ENCODE measurements at regions not wholly inside any gene's neighbourhood (a gene's known extent, or its start where the extent isn't known, plus 50 kb on each side); places are given as distances from the start of the nearest gene placed in this dataset.
"Not testable (repeated sequence)": the region's sequence is repeated elsewhere in the genome, so short reads cannot be mapped to it uniquely, and the experiment has no call there.

DNA sequence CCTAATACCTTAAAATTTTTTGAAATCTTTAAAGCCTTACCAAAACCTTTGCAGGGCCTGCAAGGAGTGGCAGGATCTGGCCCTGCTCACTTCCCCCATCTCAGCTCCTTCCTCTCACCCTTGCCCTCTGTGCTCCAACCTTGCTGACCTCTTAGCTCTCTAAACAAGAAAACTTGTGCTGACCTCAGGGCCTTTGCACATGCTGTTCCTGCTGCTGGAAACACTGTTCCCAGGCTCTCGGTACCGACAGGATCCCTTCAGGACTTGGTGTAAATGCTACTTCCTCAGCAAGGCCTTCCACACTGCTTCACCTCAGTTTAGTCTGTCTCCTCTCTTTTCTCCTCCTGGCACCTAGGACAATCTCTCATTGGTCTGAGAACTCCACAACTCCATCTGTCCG lies 155.4 kb upstream of the IQSEC1 start:
- peaks cover 0 to 4% of the 10 kb centered on the region in 2 donors for H3K4me1 ChIP-seq (ENCODE audit: control insufficient read depth in 2 of 2, insufficient read depth in 2 of 2, low read length in 1 of 2)
- H3K27ac ChIP-seq (ENCODE audit: low read depth in 2 of 2, low read length in 1 of 2), result no peak overlapping the region
- H3K27me3 ChIP-seq (ENCODE audit: control insufficient read depth in 1 of 2, insufficient read depth in 2 of 2, low read length in 2 of 2), result no peaks in the 10 kb centered on the region
- no peaks in the 10 kb centered on the region for H3K9me3 ChIP-seq (ENCODE audit: control insufficient read depth in 2 of 2, insufficient read depth in 1 of 2, low read depth in 1 of 2, low read length in 1 of 2)
- WGBS, 2 donors, result 85 to 91% methylated on average over 3 of the region's 3 CpGs
- H3K4me3 ChIP-seq (ENCODE audit: low read depth in 1 of 2, low read length in 2 of 2), result no peak overlapping the region
- no peaks in the 10 kb centered on the region for H3K36me3 ChIP-seq (ENCODE audit: control insufficient read depth in 2 of 2, insufficient read depth in 2 of 2, low read length in 1 of 2)

DNA sequence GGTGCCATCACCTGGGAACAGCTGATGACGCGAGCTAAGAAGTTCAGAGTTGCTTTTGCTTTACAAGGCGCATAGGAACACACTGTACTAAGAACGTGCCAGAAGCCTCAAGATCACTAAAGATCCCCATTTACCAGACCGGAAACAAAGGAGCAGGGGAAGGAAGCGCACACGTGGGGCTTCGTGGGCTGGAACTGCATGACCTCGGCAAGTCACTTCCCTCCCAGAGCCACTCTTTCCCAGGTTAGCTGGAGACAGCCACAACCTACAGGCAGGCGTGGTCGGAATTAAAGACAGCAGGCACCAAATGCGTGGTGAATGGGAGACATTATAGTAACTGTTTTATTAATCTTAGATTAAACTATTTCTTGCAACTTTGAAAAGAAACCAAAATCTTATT lies 154.9 kb upstream of the IQSEC1 start:
- not testable (repeated sequence) for H3K27me3 ChIP-seq (ENCODE audit: control insufficient read depth in 1 of 2, insufficient read depth in 2 of 2, low read length in 2 of 2); H3K27ac ChIP-seq (ENCODE audit: low read depth in 2 of 2, low read length in 1 of 2); H3K36me3 ChIP-seq (ENCODE audit: control insufficient read depth in 2 of 2, insufficient read depth in 2 of 2, low read length in 1 of 2); H3K4me3 ChIP-seq (ENCODE audit: low read depth in 1 of 2, low read length in 2 of 2); H3K4me1 ChIP-seq (ENCODE audit: control insufficient read depth in 2 of 2, insufficient read depth in 2 of 2, low read length in 1 of 2); H3K9me3 ChIP-seq (ENCODE audit: control insufficient read depth in 2 of 2, insufficient read depth in 1 of 2, low read depth in 1 of 2, low read length in 1 of 2)
- 81 to 86% methylated on average over 12 of the region's 12 CpGs for WGBS, 2 donors

DNA sequence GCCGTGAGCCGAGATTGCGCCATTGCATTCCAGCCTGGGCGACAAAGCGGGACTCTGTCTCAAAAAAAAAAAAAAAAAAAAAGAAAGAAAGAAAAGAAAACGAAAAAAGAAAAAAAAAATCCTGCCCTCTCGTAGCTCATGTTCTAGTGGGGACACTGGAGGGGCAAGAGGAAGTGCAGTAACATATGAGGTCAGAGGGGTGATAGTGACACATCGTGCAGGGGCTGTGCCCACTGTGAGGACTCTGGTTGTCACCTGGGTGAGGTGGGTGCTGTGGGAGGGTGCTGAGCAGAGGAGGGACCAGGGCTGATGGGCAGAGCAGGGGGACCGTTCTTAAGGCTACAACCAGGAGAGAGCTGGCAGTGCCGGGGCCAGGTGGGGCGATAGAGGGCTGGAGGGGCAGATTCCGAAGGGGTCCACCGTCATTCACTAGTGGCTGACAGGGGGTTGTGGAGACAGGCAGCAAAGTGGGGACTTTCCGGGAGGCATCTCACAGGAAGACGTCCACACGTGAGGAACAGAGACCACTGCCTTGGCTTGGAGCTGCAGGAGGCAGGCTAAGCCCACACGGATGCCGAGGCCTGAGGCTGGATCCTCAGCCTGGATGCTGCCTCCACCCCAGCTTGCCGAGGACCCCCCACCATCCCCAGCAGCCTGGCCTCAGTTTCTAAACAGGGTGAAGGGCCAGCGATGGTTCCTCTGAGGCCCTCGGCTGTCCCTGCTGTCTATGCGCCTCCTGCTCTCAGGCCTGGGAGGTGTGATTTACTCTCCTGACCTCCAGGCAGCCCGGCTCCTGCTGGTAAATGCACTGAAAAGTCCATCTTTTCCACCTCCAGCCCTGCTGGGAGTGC lies 154.3 kb upstream of the IQSEC1 start:
- Histone ChIP-seq H3K27me3 (ENCODE audit: control insufficient read depth in 1 of 2, insufficient read depth in 2 of 2, low read length in 2 of 2) (no peaks in the 10 kb centered on the region), H3K27ac (ENCODE audit: low read depth in 2 of 2, low read length in 1 of 2) (no peak overlapping the region), H3K4me3 (ENCODE audit: low read depth in 1 of 2, low read length in 2 of 2) (no peak overlapping the region), H3K36me3 (ENCODE audit: control insufficient read depth in 2 of 2, insufficient read depth in 2 of 2, low read length in 1 of 2) (no peaks in the 10 kb centered on the region), H3K9me3 (ENCODE audit: control insufficient read depth in 2 of 2, insufficient read depth in 1 of 2, low read depth in 1 of 2, low read length in 1 of 2) (no peaks in the 10 kb centered on the region), H3K4me1 (ENCODE audit: control insufficient read depth in 2 of 2, insufficient read depth in 2 of 2, low read length in 1 of 2) (peaks cover 0 to 4% of the 10 kb centered on the region in 2 donors)
- WGBS, 2 donors, result 86 to 91% methylated on average over 23 of the region's 23 CpGs

DNA sequence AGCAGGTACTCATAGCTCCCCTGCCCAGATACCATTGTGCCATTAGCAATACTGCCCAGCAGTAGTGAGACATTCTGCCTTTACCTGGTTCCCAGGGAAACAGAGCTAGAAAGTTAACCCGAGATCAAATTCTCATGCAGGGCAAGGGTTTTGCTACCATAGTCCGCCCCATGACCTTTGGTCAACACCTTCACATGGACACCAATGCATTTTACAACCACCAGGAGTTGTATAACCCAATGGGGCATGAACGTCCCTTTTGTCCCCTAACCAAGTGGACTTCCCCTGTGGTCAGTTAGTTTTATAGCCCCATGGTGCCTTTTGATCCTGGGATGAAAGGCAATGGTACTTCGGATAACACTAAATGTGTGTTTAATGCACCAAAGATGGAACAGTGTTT lies 151.7 kb upstream of the IQSEC1 start:
- no peaks in the 10 kb centered on the region for H3K4me1 ChIP-seq (ENCODE audit: control insufficient read depth in 2 of 2, insufficient read depth in 2 of 2, low read length in 1 of 2)
- H3K9me3 ChIP-seq (ENCODE audit: control insufficient read depth in 2 of 2, insufficient read depth in 1 of 2, low read depth in 1 of 2, low read length in 1 of 2), result no peaks in the 10 kb centered on the region
- no peaks in the 10 kb centered on the region for H3K36me3 ChIP-seq (ENCODE audit: control insufficient read depth in 2 of 2, insufficient read depth in 2 of 2, low read length in 1 of 2)
- H3K27me3 ChIP-seq (ENCODE audit: control insufficient read depth in 1 of 2, insufficient read depth in 2 of 2, low read length in 2 of 2), result no peaks in the 10 kb centered on the region
- H3K27ac ChIP-seq (ENCODE audit: low read depth in 2 of 2, low read length in 1 of 2), result no peak overlapping the region
- H3K4me3 ChIP-seq (ENCODE audit: low read depth in 1 of 2, low read length in 2 of 2), result no peak overlapping the region
- 85 to 89% methylated on average over 4 of the region's 4 CpGs for WGBS, 2 donors

DNA sequence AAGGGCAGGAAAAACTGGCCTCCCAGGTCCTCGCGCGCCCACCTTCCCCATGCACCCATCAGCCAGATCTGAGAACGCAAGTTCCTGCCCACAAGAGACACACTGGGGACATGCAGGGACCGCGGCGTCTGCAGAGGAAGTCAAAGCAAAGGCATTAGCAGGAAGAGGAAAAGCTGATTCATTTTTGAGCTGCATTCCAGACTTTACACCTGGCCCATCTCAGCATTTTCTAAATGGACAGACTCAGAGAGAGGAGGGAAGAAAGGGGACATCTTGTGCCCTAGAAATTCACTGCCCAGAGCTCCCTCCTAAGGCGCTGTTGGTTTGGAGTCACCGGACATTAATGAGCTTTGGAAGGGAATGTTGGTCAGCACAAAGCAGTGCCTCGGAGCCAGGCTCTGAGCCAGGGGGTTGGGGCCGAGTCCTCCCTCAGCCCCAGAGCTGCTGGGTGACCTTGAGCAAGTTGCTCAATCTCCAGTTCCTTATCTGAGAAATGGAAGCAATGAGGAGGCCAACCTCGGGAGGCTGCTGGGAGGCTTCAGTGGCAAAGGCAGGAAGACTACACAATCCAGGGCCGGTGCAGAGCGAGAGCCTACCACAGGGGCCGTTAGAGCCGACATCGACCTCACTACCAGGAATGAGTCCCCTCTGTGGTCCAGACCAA lies 150.5 kb upstream of the IQSEC1 start:
- Histone ChIP-seq H3K27me3 (ENCODE audit: control insufficient read depth in 1 of 2, insufficient read depth in 2 of 2, low read length in 2 of 2) (no peaks in the 10 kb centered on the region), H3K27ac (ENCODE audit: low read depth in 2 of 2, low read length in 1 of 2) (no peak overlapping the region), H3K9me3 (ENCODE audit: control insufficient read depth in 2 of 2, insufficient read depth in 1 of 2, low read depth in 1 of 2, low read length in 1 of 2) (no peaks in the 10 kb centered on the region), H3K4me1 (ENCODE audit: control insufficient read depth in 2 of 2, insufficient read depth in 2 of 2, low read length in 1 of 2) (no peaks in the 10 kb centered on the region), H3K36me3 (ENCODE audit: control insufficient read depth in 2 of 2, insufficient read depth in 2 of 2, low read length in 1 of 2) (no peaks in the 10 kb centered on the region), H3K4me3 (ENCODE audit: low read depth in 1 of 2, low read length in 2 of 2) (no peak overlapping the region)
- WGBS, 2 donors, result 69 to 77% methylated on average over 17 of the region's 17 CpGs

DNA sequence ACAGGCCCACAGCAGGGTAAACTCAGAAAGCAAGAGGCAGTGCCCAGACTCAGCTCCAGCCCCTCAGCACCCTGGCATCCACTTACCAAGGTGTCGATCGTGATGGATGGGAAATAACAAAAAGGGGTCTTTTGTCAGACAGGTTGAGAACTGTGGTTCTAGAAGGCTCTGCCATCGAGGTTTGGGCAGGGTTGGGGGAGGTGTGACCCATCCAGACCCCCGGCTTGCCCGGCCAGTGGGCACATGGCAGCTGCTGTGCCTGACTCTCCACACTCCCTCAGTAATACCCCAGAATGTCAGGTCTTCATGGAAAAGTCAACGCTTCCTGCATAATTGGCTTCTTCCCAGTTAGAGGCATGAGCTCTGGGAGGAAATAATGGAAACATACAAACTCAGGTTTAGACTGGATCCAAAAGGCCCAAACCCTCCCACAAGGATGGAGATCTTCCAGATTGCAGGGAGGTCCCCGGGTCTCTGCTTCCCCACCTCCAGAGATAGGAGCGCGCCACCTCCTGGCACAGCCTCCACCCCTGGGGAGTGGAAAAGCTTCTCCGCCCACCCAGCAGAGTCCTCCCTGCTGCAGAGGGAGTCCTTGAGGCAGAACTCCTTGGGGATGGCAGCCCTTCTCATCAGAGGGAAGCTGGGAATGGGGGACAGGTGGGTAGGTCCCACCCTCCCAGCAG lies 149.8 kb upstream of the IQSEC1 start:
- no peak overlapping the region for H3K4me3 ChIP-seq (ENCODE audit: low read depth in 1 of 2, low read length in 2 of 2)
- H3K27me3 ChIP-seq (ENCODE audit: control insufficient read depth in 1 of 2, insufficient read depth in 2 of 2, low read length in 2 of 2), result no peaks in the 10 kb centered on the region
- 82 to 86% methylated on average over 10 of the region's 10 CpGs for WGBS, 2 donors
- no peak overlapping the region for H3K27ac ChIP-seq (ENCODE audit: low read depth in 2 of 2, low read length in 1 of 2)
- H3K9me3 ChIP-seq (ENCODE audit: control insufficient read depth in 2 of 2, insufficient read depth in 1 of 2, low read depth in 1 of 2, low read length in 1 of 2), result no peaks in the 10 kb centered on the region
- peaks cover under 1% of the 10 kb centered on the region in 2 donors for H3K4me1 ChIP-seq (ENCODE audit: control insufficient read depth in 2 of 2, insufficient read depth in 2 of 2, low read length in 1 of 2)
- no peaks in the 10 kb centered on the region for H3K36me3 ChIP-seq (ENCODE audit: control insufficient read depth in 2 of 2, insufficient read depth in 2 of 2, low read length in 1 of 2)

DNA sequence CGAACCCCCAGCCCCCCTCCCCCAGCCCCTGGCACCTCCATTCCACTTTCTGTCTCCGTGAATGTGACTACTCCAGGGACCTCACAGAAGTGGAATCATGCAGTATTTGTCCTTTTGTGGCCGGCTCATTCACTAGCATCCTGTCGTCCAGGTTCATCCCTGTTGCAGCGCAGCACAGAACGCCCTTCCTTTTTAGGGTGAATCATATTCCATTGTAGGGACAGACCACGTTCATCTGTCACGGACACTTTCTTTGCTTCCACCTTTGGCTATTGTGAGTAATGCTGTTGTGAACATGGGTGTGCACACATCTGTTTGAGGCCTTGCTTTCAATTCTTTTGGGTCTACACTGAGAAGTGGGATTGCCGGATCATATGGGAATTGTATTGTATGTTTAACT lies 148.9 kb upstream of the IQSEC1 start:
- no peaks in the 10 kb centered on the region for H3K36me3 ChIP-seq (ENCODE audit: control insufficient read depth in 2 of 2, insufficient read depth in 2 of 2, low read length in 1 of 2)
- no peaks in the 10 kb centered on the region for H3K9me3 ChIP-seq (ENCODE audit: control insufficient read depth in 2 of 2, insufficient read depth in 1 of 2, low read depth in 1 of 2, low read length in 1 of 2)
- no peak overlapping the region for H3K4me3 ChIP-seq (ENCODE audit: low read depth in 1 of 2, low read length in 2 of 2)
- H3K27ac ChIP-seq (ENCODE audit: low read depth in 2 of 2, low read length in 1 of 2), result no peak overlapping the region
- 84% methylated on average over 9 of the region's 9 CpGs for WGBS, 2 donors
- no peaks in the 10 kb centered on the region for H3K27me3 ChIP-seq (ENCODE audit: control insufficient read depth in 1 of 2, insufficient read depth in 2 of 2, low read length in 2 of 2)
- H3K4me1 ChIP-seq (ENCODE audit: control insufficient read depth in 2 of 2, insufficient read depth in 2 of 2, low read length in 1 of 2), result peaks cover 3 to 4% of the 10 kb centered on the region in 2 donors

DNA sequence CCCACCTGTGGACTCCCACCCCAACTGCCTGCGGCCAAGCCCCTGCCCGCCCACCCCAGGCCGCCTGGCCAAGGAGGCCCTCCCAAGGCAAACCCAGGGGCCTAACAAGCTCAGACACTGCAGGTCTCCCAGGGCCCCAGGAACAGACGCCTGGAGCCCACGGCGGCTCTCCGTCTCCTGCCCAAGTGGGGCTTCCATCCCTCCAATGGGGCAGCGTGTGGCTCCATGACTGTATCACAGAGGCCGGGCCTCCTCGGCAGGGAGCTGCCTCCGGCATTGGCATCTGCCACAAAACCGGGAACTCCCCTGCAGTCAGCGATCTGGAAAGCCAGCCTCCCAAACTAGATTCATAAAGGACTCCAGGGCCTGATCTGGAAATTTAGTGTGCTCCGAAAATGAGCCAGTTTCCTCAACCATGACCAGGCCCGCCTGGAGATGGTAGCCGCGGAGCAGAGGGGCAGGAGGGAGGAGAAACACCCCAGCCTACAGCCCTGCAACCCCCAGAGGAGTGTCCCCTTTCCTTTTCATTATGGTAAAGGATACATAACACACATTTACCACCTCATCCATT lies 148.3 kb upstream of the IQSEC1 start:
- Histone ChIP-seq H3K9me3 (ENCODE audit: control insufficient read depth in 2 of 2, insufficient read depth in 1 of 2, low read depth in 1 of 2, low read length in 1 of 2) (no peaks in the 10 kb centered on the region), H3K36me3 (ENCODE audit: control insufficient read depth in 2 of 2, insufficient read depth in 2 of 2, low read length in 1 of 2) (no peaks in the 10 kb centered on the region), H3K27me3 (ENCODE audit: control insufficient read depth in 1 of 2, insufficient read depth in 2 of 2, low read length in 2 of 2) (no peaks in the 10 kb centered on the region), H3K4me3 (ENCODE audit: low read depth in 1 of 2, low read length in 2 of 2) (no peak overlapping the region), H3K27ac (ENCODE audit: low read depth in 2 of 2, low read length in 1 of 2) (no peak overlapping the region), H3K4me1 (ENCODE audit: control insufficient read depth in 2 of 2, insufficient read depth in 2 of 2, low read length in 1 of 2) (peaks cover 3 to 4% of the 10 kb centered on the region in 2 donors)
- WGBS, 2 donors, result 80 to 84% methylated on average over 16 to 17 of the region's 17 CpGs

DNA sequence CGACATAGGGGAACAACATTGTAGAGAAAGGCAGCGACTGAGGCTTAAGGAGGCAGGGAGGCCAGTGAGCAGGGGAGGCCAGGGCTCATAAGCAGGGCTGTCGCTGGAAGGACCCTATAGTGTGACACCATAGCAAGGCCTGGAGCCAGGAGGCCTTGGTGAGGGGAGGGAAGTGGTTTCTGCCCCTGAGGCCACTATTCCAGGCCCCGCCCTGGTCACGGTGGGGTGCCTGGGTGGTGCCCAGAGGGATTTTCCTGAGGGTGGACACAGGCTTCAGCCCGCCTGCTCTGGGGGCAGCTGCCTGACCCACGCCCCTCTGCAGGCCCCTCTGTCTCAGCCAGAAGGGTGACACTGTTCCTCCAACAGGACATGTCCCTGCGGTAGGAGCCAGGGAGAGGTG lies 147.8 kb upstream of the IQSEC1 start:
- H3K9me3 ChIP-seq (ENCODE audit: control insufficient read depth in 2 of 2, insufficient read depth in 1 of 2, low read depth in 1 of 2, low read length in 1 of 2), result no peaks in the 10 kb centered on the region
- no peak overlapping the region for H3K27ac ChIP-seq (ENCODE audit: low read depth in 2 of 2, low read length in 1 of 2)
- 82 to 86% methylated on average over 8 of the region's 8 CpGs for WGBS, 2 donors
- H3K4me1 ChIP-seq (ENCODE audit: control insufficient read depth in 2 of 2, insufficient read depth in 2 of 2, low read length in 1 of 2), result peaks cover 3 to 4% of the 10 kb centered on the region in 2 donors
- no peaks in the 10 kb centered on the region for H3K27me3 ChIP-seq (ENCODE audit: control insufficient read depth in 1 of 2, insufficient read depth in 2 of 2, low read length in 2 of 2)
- H3K4me3 ChIP-seq (ENCODE audit: low read depth in 1 of 2, low read length in 2 of 2), result no peak overlapping the region
- H3K36me3 ChIP-seq (ENCODE audit: control insufficient read depth in 2 of 2, insufficient read depth in 2 of 2, low read length in 1 of 2), result no peaks in the 10 kb centered on the region

Measured in esophagus (tissue), 2 donors.